ENCODE measurements at regions not wholly inside any gene's neighbourhood (a gene's known extent, or its start where the extent isn't known, plus 50 kb on each side); places are given as distances from the start of the nearest gene placed in this dataset.

GRCh38 chr2:151078889-151079288 is 182.8 kb downstream of the RBM43 start:
- DNase-seq = no peak

- no peak for DNase-seq
Observed at GRCh38 chr2:151071906-151072305, 189.8 kb downstream of the RBM43 start.

- no peak for DNase-seq
Observed at GRCh38 chr2:151071382-151071781, 190.3 kb downstream of the RBM43 start.

GRCh38 chr2:151070253-151070652 is 191.4 kb downstream of the RBM43 start:
- DNase-seq = no peak

- DNase-seq = no peak
Observed at GRCh38 chr2:151067658-151068369, 193.8 kb downstream of the RBM43 start.

- DNase-seq = no peak
Observed at GRCh38 chr2:151063271-151063670, 198.4 kb downstream of the RBM43 start.

- DNase-seq = no peak
Observed at GRCh38 chr2:151060287-151060686, 201.4 kb downstream of the RBM43 start.

- DNase-seq = no peak
Observed at GRCh38 chr2:151056870-151057269, 204.8 kb downstream of the RBM43 start.

GRCh38 chr2:151053661-151053990 is 208.0 kb downstream of the RBM43 start:
- DNase-seq = no peak

- DNase-seq = no peak
Observed at GRCh38 chr2:151052850-151053660, 208.6 kb downstream of the RBM43 start.

GRCh38 chr2:151051574-151052220 is 210.0 kb downstream of the RBM43 start:
- DNase-seq = no peak

- no peak for DNase-seq
Observed at GRCh38 chr2:151049746-151050145, 211.9 kb downstream of the RBM43 start.

- no peak for DNase-seq
Observed at GRCh38 chr2:151048331-151049054, 213.2 kb downstream of the RBM43 start.

GRCh38 chr2:151043484-151043883 is 218.2 kb downstream of the RBM43 start:
- DNase-seq = no peak

GRCh38 chr2:151042964-151043363 is 218.7 kb downstream of the RBM43 start:
- DNase-seq = no peak

GRCh38 chr2:151040039-151040438 is 221.6 kb downstream of the RBM43 start:
- DNase-seq = no peak

GRCh38 chr2:151038516-151038915 is 223.1 kb downstream of the RBM43 start:
- no peak for DNase-seq

- no peak for DNase-seq
Observed at GRCh38 chr2:151037434-151037833, 224.2 kb downstream of the RBM43 start.

GRCh38 chr2:151033271-151034248 is 228.1 kb downstream of the RBM43 start:
- DNase-seq = no peak

GRCh38 chr2:151032741-151033191 is 228.9 kb downstream of the RBM43 start:
- no peak for DNase-seq

- DNase-seq = no peak
Observed at GRCh38 chr2:151030663-151031230, 230.9 kb downstream of the RBM43 start.
